Testis (tissue), 2 donors: ENCODE measurements at regions not wholly inside any gene's neighbourhood (a gene's known extent, or its start where the extent isn't known, plus 50 kb on each side); places are given as distances from the start of the nearest gene placed in this dataset.

Source experiments
- DNase-seq: peaks from one replicate; pipeline ENCODE4 v3.0.0-alpha.2; 2019
- H3K27ac ChIP-seq, 2 donors: fragments of 200-600 bp; sonication (generic); one replicate each; pipeline ENCODE4 v1.5.1; 2019
- H3K27me3 ChIP-seq: fragments of 200-600 bp; sonication (generic); one replicate; pipeline ENCODE4 v1.5.1; 2019
- H3K36me3 ChIP-seq: fragments of 200-600 bp; sonication (generic); one replicate; pipeline ENCODE4 v1.5.1; 2017; ENCODE audit warnings: low read depth; ENCODE audit errors: missing control alignments
- H3K4me1 ChIP-seq: fragments of 200-600 bp; sonication (generic); one replicate; pipeline ENCODE4 v1.5.1; 2019
- H3K4me3 ChIP-seq, 2 donors: fragments of 200-600 bp; sonication (generic); one replicate each; pipeline ENCODE4 v1.5.1; 2017 to 2019
- H3K9me3 ChIP-seq: fragments of 200-600 bp; sonication (generic); one replicate; pipeline ENCODE4 v1.5.1; 2017
- POLR2A ChIP-seq: fragments of 450-650 bp; IDR thresholded peaks from one replicate; pipeline ENCODE4 v1.6.1; 2017; ENCODE audit warnings: antibody characterized with exemption, mild to moderate bottlenecking, moderate library complexity
- WGBS, 2 donors: methylation state at CpG; one replicate each; pipeline ENCODE4 v1.1.5; 2018; 5-methylcytosine and 5-hydroxymethylcytosine counted together
- intact Hi-C: fragments of 100-400 bp; cut with DNase I; formaldehyde crosslinking; loops from one replicate; pipeline ENCODE4 v1.15.1; 2023; ENCODE audit warnings: low total_unique reads
- TF ChIP-seq, protein P1 (sequence below), 3 experiments: fragments of 450-650 bp in 2 of 3; fragments of 200-600 bp in 1 of 3; sonication (generic) in 1 of 3; IDR thresholded peaks; one replicate each; pipeline ENCODE4 v1.5.1; 2016 to 2019; ENCODE audit warnings: antibody characterized with exemption in 3 of 3, mild to moderate bottlenecking in 2 of 3, moderate library complexity in 1 of 3

DNA sequence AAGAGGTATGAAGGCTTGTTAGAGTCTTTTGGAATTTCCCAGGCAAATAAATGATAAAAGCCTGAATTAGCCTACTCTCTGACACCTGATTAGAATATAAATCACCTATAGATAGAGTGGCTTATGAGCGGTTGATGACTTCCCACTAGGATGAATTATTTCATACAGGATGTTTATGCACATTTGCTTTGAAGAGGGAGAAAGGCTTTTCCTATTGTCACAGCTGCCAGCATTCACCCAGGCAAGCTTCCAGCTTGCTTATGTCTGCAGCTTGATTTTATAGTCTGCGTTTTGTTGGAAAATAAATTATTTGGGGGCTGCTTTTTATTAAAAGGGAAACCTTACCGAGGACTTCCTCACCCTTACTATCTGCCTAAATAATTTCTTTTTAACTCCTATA, 51.3 kb upstream of the EIF2S2 start:
- intact Hi-C loops = no loop called here
- H3K4me3 ChIP-seq = no peak overlapping the region
- H3K9me3 ChIP-seq = no peaks in the 10 kb centered on the region
- no peaks in the 10 kb centered on the region for H3K27me3 ChIP-seq
- TF ChIP-seq POLR2A = no peak
- TF ChIP-seq, protein P1, sequence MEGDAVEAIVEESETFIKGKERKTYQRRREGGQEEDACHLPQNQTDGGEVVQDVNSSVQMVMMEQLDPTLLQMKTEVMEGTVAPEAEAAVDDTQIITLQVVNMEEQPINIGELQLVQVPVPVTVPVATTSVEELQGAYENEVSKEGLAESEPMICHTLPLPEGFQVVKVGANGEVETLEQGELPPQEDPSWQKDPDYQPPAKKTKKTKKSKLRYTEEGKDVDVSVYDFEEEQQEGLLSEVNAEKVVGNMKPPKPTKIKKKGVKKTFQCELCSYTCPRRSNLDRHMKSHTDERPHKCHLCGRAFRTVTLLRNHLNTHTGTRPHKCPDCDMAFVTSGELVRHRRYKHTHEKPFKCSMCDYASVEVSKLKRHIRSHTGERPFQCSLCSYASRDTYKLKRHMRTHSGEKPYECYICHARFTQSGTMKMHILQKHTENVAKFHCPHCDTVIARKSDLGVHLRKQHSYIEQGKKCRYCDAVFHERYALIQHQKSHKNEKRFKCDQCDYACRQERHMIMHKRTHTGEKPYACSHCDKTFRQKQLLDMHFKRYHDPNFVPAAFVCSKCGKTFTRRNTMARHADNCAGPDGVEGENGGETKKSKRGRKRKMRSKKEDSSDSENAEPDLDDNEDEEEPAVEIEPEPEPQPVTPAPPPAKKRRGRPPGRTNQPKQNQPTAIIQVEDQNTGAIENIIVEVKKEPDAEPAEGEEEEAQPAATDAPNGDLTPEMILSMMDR (IDR thresholded peaks at IDR 0.05) = no peak
- H3K27ac ChIP-seq = no peak overlapping the region
- H3K4me1 ChIP-seq = peaks cover 9% of the 10 kb centered on the region
- H3K36me3 ChIP-seq = no peaks in the 10 kb centered on the region
- DNase-seq = no peak
- 60 to 61% methylated on average over 3 of the region's 3 CpGs for WGBS, 2 donors

DNA sequence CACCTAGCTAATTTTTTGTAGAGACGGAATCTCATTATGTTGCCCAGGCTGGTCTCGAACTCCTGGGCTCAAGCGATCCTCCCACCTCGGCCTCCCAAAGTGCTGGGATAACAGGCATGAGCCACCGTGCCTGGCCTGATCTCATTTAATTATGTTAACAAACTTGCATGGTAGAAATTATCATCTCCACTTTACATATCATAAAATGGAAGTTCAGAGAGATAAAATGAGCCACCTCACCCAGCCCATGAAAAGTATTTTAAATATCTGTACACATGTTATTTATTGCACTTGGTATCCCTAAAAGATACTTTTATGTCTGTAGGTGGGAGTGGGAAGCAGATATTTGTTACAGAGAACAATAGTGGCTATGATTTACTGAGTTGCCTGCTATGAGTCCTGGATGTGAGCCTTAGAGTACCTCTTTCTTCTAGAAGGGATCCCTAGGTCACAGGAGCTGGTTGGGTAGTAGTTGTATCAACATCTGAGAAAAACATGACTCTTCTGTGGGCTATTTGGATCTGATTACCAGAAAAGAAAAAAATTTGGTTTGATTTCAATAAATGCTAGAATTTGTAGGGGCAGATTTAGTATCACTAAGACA, 52.4 kb upstream of the EIF2S2 start:
- Histone ChIP-seq H3K27me3 (no peaks in the 10 kb centered on the region), H3K4me3 (no peak overlapping the region), H3K36me3 (no peaks in the 10 kb centered on the region), H3K4me1 (peaks cover 9% of the 10 kb centered on the region), H3K9me3 (no peaks in the 10 kb centered on the region), H3K27ac (no peak overlapping the region)
- WGBS, 2 donors = 75 to 79% methylated on average over 5 of the region's 5 CpGs
- no peak for TF ChIP-seq POLR2A
- TF ChIP-seq, protein P1 (IDR thresholded peaks at IDR 0.05) = no peak
- DNase-seq = no peak
- intact Hi-C loops = no loop called here

DNA sequence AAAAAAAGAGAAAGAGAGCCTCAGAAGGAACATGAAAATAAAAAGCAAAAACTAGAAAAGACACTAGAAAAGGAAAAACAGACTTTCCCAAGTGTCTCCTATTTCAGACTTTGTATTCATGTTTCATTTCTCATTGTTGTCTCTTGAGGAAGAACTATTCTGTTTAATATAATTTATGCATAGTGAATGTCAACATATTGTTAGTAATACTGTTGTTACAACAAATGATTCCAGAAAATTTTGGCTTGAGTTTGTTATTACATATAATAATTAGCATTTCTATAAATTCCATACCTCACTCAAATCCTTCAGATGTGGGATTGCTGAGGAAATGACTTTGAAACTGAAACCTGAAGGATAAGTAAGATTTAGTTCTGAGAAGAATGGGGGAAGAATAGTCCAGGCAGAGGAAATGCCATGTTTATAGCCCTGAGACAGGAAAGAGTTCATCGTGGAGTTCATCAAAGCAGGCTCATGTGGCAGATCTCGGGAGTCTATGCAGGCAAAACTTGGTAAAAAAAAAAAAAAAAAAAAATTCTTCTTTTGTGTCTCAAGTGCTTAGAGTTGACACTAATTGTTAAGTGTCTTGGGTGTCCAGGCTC, 53.1 kb upstream of the EIF2S2 start:
- Histone ChIP-seq H3K9me3 (no peaks in the 10 kb centered on the region), H3K4me1 (peaks cover 5% of the 10 kb centered on the region), H3K4me3 (no peak overlapping the region), H3K27me3 (no peaks in the 10 kb centered on the region), H3K27ac (no peak overlapping the region), H3K36me3 (no peaks in the 10 kb centered on the region)
- TF ChIP-seq, protein P1 (IDR thresholded peaks at IDR 0.05) = no peak
- no peak for TF ChIP-seq POLR2A
- WGBS, 2 donors = 27 to 43% methylated on average over 2 of the region's 2 CpGs
- intact Hi-C loops = no loop called here
- DNase-seq = no peak

DNA sequence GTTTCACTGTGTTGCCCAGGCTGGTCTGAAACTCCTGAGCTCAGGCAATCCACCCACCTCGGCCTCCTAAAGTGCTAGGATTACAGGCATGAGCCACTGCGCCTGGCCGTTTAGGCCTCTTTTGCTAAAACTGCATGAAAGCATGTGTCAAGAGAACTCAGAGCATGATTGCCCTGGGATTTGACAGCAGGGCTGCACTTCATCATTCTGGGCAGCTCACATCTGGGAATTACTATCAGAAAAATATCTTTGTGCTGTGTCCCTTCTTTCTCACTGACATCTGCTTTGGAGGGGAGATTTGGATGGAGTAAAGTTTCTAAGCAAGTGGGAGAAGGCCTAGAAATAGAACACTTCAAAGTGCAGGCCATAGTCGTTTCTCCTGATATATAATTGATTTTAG, 59.6 kb upstream of the EIF2S2 start:
- no peak overlapping the region for H3K27ac ChIP-seq
- DNase-seq = no peak
- 63 to 69% methylated on average over 4 of the region's 4 CpGs for WGBS, 2 donors

More for the DNA sequence above, 59.6 kb upstream of the EIF2S2 start:
- no peaks in the 10 kb centered on the region for H3K9me3 ChIP-seq
- intact Hi-C loops = no loop called here
- no peaks in the 10 kb centered on the region for H3K36me3 ChIP-seq
- TF ChIP-seq, protein P1 (IDR thresholded peaks at IDR 0.05) = no peak
- no peak for TF ChIP-seq POLR2A
- no peak overlapping the region for H3K4me3 ChIP-seq
- H3K27me3 ChIP-seq = no peaks in the 10 kb centered on the region
- H3K4me1 ChIP-seq = no peaks in the 10 kb centered on the region
